ES-I3 (cell line): ENCODE measurements at regions not wholly inside any gene's neighbourhood (a gene's known extent, or its start where the extent isn't known, plus 50 kb on each side); places are given as distances from the start of the nearest gene placed in this dataset.

Source experiments
- H3K36me3 ChIP-seq: 2 replicates; pipeline ENCODE4 v1.6.1; 2013; ENCODE audit warnings: mild to moderate bottlenecking, low read length, control low read depth, moderate library complexity; ENCODE audit not compliant: insufficient read depth
- H3K4me1 ChIP-seq: 2 replicates; pipeline ENCODE4 v1.6.1; 2013; ENCODE audit warnings: mild to moderate bottlenecking, control low read depth, low read length; ENCODE audit not compliant: insufficient read depth
- H3K9ac ChIP-seq: 2 replicates; pipeline ENCODE4 v1.6.1; 2013; ENCODE audit warnings: low read depth, mild to moderate bottlenecking, low read length, moderate library complexity
- H3K9me3 ChIP-seq: 2 replicates; pipeline ENCODE4 v1.6.1; 2013; ENCODE audit warnings: mild to moderate bottlenecking, low read length, moderate library complexity; ENCODE audit not compliant: control insufficient read depth, insufficient read depth

DNA sequence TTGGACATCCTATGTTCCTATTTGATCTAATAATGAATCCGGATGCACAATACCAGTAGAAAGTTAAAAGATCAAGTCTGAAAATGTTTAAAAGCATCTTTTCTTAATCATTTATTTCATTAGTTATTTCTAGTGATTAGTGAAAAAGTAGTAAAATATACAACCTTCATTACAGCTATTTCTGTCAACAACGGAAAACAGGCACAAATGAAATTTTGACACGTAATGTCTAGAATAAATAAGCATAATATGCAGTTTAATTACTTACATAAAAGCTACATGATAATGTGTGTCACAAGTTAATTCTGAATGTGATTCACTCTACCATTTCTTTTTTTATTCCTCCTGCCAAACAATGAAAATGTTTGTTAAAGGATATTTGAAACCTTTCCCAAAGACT, 216.1 kb downstream of the MYCN start:
- H3K4me1 ChIP-seq = no peaks in the 10 kb centered on the region
- H3K36me3 ChIP-seq = no peaks in the 10 kb centered on the region
- no peaks in the 10 kb centered on the region for H3K9me3 ChIP-seq
- H3K9ac ChIP-seq = no peak overlapping the region

DNA sequence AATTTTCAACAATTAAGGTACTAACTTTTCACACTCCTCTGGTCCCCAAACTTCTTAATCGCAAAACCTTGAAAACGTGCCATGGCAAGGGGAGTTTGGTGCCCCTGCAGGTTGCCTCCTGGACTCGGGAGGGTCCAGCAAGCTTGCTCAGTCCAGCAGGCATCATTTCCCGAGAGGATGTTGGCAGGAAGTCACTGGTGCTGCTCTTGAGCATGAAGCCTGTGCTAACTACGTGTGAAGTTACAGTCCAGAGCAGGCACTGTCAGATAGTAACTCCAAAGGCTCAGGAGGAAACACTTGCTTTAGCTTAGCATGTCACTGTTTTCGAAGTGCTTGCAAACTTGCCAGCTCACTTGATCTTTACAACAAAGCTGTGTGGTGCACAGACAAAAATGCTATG, 215.4 kb downstream of the MYCN start:
- H3K9ac ChIP-seq = no peak overlapping the region
- H3K9me3 ChIP-seq = no peaks in the 10 kb centered on the region
- no peaks in the 10 kb centered on the region for H3K36me3 ChIP-seq
- H3K4me1 ChIP-seq = no peaks in the 10 kb centered on the region

DNA sequence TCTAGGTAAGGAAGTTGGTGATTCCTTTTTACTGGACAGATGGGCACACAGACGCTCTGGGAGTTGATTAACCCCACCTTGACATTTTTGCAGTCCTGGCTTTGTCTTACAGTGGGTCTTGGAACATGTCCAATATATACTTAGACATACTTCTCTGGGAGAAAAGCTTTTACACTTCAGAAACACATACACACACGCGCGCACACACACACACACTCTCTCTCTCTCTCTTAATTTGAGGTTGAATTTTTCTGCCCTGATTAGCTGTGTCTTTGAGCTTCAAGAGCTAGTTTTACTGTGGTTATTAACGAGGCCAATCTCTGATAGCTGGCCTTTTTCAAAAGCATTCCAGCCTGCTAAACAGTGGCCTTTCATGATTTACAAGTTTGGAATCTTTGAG, 215.0 kb downstream of the MYCN start:
- H3K9me3 ChIP-seq = no peaks in the 10 kb centered on the region
- H3K4me1 ChIP-seq = no peaks in the 10 kb centered on the region
- no peak overlapping the region for H3K9ac ChIP-seq
- no peaks in the 10 kb centered on the region for H3K36me3 ChIP-seq

DNA sequence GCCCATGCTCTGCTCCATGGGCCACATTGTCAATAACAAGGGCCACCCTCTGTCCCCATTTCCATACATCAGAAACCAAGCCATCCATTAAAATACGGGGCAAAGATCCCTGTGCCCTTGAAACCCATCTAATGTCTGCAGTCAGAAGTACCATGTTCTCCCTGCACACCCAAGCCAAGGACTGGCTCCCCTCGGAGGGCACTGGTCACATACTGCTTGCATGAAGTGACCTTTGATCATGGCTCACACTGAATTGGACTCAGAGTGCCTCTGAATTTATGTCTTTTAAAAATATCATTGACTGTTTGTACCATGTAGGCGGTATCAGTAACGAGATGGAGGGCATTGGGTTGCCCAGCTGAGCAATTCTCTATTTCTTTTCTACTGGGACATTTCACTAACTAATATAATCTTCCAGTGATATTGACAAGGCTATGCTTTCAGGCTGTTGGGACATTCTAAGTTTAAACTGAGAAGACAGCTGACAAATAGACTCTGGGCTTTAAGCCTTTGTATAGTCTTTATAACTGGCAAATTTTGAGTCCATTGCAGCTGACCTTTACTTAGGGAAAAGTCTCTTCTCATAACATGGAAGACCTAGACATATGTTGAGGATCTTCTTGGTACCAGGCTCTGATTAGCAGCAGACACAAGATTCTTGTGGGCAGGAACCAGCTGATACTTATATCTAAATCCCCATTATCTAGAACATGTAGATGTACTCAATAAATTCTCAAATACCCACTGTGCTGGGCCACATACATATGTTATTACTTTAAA, 214.3 kb downstream of the MYCN start:
- Histone ChIP-seq H3K4me1 (no peaks in the 10 kb centered on the region), H3K9me3 (no peaks in the 10 kb centered on the region), H3K9ac (no peak overlapping the region), H3K36me3 (no peaks in the 10 kb centered on the region)

DNA sequence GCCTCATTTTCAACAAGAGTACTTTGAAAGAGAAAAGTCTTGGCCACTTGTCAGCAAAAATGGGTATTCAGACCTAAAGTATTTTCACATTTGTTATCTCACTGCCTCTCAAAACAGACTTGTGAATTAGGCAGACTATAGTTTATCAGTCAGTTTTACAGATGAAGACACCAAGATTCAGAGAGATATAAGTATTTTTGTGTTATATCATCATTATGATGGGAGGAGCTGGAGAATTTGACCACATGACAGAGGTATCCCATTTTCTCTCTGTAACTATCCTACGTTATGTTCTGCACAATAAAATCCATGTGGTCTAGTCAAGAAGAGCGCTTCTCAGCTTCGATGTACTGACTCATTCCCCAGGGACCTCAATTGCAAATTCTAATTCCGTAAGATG, 213.7 kb downstream of the MYCN start:
- no peaks in the 10 kb centered on the region for H3K9me3 ChIP-seq

DNA sequence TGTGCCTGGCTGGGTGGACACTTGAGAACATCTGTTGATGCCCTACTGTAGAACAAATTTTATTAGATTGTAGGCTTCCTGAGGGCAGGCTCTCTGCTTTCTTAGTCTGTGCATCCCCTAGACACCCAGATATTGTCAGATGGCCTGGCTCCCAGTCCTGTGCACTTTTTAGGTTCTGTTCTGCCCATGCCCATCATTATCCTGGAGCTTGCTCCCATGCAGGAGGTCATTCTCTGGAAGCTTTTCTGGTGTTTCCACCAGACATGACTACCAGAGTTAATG, 213.3 kb downstream of the MYCN start:
- Histone ChIP-seq H3K9ac (no peak overlapping the region), H3K36me3 (no peaks in the 10 kb centered on the region), H3K9me3 (no peaks in the 10 kb centered on the region), H3K4me1 (no peaks in the 10 kb centered on the region)

More for the DNA sequence above, 213.7 kb downstream of the MYCN start:
- no peaks in the 10 kb centered on the region for H3K36me3 ChIP-seq
- no peak overlapping the region for H3K9ac ChIP-seq
- no peaks in the 10 kb centered on the region for H3K4me1 ChIP-seq

DNA sequence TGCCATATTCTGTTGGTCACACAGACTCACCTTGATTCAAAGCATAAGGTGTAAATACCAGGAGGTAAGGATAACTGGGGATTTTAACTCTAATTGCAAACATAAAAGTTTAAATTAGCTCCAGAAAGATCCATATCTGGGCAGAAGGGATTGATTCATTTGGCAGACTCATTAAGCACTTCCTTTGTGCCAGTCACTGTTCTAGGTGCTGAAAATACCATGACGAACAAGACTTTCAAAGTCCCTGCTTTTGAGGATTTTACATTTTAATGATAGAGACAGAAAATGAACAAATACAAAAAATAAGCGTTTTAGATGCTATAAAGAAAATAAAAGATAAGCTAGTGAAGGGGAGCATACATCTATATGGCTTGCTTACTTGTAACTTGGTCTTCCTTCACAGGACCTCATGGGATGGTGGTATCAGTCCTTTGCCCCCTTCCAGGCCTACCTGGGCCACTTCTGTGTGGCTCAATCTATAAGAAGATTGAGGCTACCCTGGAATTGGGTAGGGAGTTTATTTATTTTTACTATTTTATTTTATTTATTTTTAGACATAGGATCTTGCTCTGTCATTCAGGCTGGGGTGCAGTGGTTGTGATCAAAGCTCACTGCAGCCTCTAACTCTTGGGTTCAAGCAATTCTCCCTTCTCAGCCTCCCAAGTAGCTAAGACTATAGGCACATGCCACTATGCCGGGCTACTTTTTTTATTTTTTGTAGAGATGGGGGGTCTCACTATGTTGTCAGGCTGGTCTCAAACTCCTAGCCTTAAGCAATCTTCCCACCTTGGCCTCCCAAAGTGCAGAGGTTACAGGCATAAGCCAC, 212.8 kb downstream of the MYCN start:
- H3K36me3 ChIP-seq = no peaks in the 10 kb centered on the region
- H3K9ac ChIP-seq = no peak overlapping the region
- no peaks in the 10 kb centered on the region for H3K4me1 ChIP-seq
- no peaks in the 10 kb centered on the region for H3K9me3 ChIP-seq

DNA sequence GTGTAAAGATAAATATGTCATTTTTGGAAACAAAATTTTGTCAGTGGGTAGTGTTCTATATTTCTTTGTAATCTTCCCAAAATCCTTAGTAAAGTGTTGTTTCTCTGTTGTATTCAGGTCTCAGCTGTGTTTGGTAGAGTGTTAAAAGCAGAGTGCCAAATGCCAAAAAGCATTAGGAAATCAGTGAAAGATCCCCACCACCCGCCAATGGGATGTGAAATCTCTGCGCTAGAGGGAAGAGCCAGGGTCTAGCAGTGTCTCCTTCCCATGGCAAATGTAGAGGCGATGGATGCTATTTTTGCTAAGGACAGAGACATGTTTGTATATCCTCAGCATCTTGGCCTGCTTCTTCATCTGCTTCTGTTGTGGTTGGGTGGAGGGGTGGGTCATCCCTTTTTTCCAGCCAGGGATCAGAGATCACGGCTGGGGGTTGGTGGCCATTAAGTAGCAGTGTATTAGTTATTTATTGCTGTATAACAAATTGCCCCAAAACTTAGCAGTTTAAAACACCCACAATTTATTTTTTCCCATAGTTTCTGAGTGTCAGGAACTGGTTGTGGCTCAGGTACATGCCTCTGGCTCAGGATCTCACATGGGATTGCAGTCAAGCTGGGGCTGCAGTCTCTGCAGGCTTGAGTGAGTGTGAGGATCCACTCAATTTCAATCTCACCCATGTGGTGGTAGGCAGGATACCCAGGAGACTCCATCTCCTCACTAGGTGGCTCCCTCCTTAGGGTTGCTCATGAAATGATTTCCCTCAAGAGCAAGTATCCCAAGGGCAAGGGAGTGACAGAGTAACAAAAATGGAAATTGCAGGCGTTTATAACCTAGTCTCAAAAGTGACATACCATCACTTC, 211.9 kb downstream of the MYCN start:
- H3K9me3 ChIP-seq = no peaks in the 10 kb centered on the region
- no peak overlapping the region for H3K9ac ChIP-seq
- H3K36me3 ChIP-seq = no peaks in the 10 kb centered on the region

DNA sequence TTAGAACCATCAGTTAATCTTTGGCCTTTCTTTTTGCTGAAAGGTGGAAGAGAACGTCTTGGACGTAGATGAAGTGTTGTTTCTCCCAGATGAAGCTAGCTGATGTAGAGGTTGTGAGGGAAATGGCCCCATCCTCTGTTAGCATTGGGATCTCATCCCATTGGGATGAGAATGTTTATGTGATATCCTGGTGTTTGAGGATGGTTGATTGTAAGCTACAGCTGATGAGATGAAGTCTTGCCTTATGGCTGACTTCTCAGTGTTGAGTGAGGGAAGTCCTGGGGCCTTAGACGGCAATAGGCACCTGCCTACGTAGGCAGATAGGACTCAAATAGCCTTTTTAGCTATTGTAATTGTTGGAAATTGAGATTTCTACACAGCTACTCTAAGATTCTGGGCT, 211.3 kb downstream of the MYCN start:
- Histone ChIP-seq H3K9me3 (no peaks in the 10 kb centered on the region), H3K4me1 (no peaks in the 10 kb centered on the region), H3K9ac (no peak overlapping the region), H3K36me3 (no peaks in the 10 kb centered on the region)

More for the DNA sequence above, 211.9 kb downstream of the MYCN start:
- H3K4me1 ChIP-seq = no peaks in the 10 kb centered on the region

DNA sequence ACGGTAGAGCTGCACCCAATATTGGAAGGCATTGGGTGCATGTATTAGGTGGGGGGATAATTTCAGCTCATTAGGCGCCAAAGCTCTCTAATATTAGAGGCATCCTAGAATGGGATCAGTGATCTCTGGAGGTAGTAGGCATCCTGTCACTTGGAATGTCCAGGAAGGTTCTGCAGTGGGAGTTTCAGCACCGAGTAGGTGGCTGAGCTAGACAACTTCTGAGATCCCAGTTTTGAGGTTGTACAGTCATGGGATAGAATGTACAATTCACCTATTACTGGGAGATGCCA, 210.9 kb downstream of the MYCN start:
- H3K36me3 ChIP-seq = no peaks in the 10 kb centered on the region
- H3K9ac ChIP-seq = no peak overlapping the region
- no peaks in the 10 kb centered on the region for H3K9me3 ChIP-seq
- H3K4me1 ChIP-seq = no peaks in the 10 kb centered on the region

DNA sequence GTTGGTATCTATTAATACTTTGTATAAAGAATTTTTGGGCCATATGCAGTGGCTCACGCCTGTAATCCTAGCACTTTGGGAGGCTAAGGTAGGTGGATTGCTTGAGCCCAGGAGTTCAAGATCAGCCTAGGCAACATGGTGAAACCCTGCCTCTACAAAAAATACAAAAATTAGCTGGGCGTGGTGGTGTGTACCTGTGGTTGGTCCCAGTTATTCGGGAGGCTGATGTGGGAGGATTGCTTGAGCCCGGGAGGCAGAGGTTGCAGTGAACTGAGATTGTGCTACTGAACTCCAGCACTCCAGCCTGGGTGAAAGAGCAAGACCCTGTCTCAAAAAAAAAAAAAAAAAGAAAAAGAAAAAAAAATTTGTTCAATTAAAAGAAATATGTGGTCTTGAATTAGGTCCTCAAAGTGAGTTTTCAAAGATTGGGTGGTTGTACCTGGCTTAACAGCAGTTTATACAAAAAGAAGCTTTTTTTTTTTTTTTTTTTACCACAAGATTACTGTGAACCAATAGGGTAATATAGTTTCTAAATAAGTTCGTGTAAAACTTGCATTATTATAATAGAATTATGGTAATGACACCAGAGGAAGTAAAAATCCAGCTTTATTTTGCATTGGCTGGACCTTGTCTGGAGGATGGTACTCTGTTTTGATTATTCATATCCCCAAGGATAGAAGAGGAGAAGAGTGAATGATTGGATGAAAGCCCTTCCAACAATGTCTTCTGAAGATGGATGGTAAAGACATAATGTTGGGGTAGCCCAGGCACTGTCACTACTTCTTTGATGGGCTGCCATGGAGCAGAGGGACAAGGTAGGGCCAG, 210.3 kb downstream of the MYCN start:
- Histone ChIP-seq H3K9ac (no peak overlapping the region), H3K36me3 (no peaks in the 10 kb centered on the region), H3K4me1 (no peaks in the 10 kb centered on the region), H3K9me3 (no peaks in the 10 kb centered on the region)

DNA sequence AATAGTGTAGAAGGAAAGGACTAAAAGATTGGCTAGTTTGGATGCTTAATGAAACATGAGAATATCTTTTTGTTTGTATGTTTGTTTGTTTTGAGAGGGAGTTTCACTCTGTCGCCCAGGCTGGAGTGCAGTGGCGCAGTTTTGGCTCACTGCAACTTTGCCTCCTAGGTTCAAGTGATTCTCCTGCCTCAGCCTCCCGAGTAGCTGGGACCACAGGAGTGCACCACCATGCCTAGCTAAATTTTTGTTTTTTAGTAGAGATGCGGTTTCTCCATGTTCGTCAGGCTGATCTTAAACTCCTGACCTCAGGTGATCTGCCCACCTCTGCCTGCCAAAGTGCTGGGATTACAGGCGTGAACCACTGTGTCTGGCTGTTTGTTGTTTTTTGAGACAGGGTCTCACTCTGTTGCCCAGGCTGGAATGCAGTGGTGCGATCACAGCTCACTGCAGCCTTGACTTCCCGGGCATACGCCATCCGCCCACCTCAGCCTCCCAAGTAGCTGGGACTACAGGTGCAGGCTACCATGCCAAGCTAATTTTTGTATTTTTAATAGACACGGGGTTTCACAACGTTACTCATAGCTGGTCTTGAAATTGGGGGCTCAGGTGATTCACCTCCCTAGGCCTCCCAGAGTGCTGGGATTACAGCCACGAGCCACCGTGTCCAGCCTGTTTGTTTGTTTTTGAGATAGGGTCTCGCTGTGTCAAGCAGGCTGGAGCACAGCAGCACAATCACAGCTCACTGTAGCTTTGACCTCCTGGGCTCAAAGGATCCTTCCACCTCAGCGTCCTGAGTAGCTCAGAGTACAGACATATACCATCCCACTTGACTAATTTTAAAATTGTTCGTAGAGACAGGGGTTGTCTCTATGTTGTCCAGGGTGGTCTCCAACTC, 209.2 kb downstream of the MYCN start:
- Histone ChIP-seq H3K9me3 (no peaks in the 10 kb centered on the region), H3K36me3 (no peaks in the 10 kb centered on the region), H3K9ac (no peak overlapping the region), H3K4me1 (no peaks in the 10 kb centered on the region)

DNA sequence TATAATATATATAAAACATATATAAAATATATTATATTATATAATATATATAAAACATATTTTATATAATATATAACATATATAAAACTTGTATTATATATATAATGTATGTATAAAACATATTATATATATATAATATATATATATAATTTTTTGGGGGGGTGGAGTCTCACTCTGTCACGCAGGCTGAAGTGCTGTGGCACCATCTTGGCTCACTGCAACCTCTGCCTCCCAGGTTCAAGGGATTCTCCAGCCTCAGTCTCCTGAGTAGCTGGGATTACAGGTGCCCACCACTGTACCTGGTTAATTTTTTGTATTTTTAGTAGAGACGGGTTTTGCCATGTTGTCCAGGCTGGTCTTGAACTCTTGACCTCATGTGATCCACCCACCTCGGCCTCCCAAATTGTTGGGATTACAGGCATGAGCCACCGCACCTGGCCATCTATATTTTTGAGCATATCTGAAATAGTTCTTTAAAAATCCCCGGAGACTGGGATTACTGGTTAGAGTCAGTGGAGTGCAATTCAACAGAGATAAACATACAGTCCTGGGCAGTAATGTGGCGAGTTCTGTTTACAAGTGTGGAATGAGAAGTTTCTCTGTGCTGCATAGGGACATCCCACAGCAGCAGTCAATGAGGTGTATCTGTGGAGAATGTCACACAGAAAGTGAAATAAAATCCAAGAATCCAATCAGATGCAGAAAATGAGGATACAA, 208.4 kb downstream of the MYCN start:
- Histone ChIP-seq H3K9ac (no peak overlapping the region), H3K9me3 (no peaks in the 10 kb centered on the region), H3K36me3 (no peaks in the 10 kb centered on the region), H3K4me1 (no peaks in the 10 kb centered on the region)
